NOMO-1 treated with DMSO at 0.1 percent for 48 hours (cell line): ENCODE measurements at regions not wholly inside any gene's neighbourhood (a gene's known extent, or its start where the extent isn't known, plus 50 kb on each side); places are given as distances from the start of the nearest gene placed in this dataset.
"Not testable (repeated sequence)": the region's sequence is repeated elsewhere in the genome, so short reads cannot be mapped to it uniquely, and the experiment has no call there.

Source experiments
- DNase-seq: peaks from one replicate; lab custom pipeline; 2025; ENCODE audit not compliant: unreplicated experiment; lab: John Stamatoyannopoulos, UW

GRCh38 chr3:187540847-187541246 is 129.3 kb downstream of the SST start:
- DNase-seq, result no peak

- DNase-seq, result no peak
Measured at GRCh38 chr3:187536185-187536584, 134.0 kb downstream of the SST start.

GRCh38 chr3:187533797-187534196 is 136.4 kb downstream of the SST start:
- DNase-seq, result no peak

- no peak for DNase-seq
Measured at GRCh38 chr3:187531831-187532230, 138.4 kb downstream of the SST start.

GRCh38 chr3:187522890-187523289 is 147.3 kb downstream of the SST start:
- DNase-seq, result no peak

- DNase-seq, result peak; percentile 66
Measured at GRCh38 chr3:187522293-187522692, 147.9 kb downstream of the SST start.

GRCh38 chr3:187521546-187521945 is 148.6 kb downstream of the SST start:
- peak; percentile 59 for DNase-seq

- DNase-seq, result no peak
Measured at GRCh38 chr3:187520027-187520945, 149.9 kb downstream of the SST start.

GRCh38 chr3:187519428-187519890 is 150.7 kb downstream of the SST start:
- no peak for DNase-seq

- DNase-seq, result no peak
Measured at GRCh38 chr3:187518616-187519015, 150.4 kb downstream of the RTP4 start.

- DNase-seq, result no peak
Measured at GRCh38 chr3:187518207-187518606, 150.0 kb downstream of the RTP4 start.

GRCh38 chr3:187516446-187517185 is 148.4 kb downstream of the RTP4 start:
- DNase-seq, result no peak

- DNase-seq, result no peak
Measured at GRCh38 chr3:187507905-187508304, 139.7 kb downstream of the RTP4 start.

- DNase-seq, result no peak
Measured at GRCh38 chr3:187507266-187507665, 139.1 kb downstream of the RTP4 start.

GRCh38 chr3:187504435-187504834 is 136.2 kb downstream of the RTP4 start:
- DNase-seq, result no peak

GRCh38 chr3:187498211-187498724 is 130.1 kb downstream of the RTP4 start:
- no peak for DNase-seq

GRCh38 chr3:187497052-187497451 is 128.9 kb downstream of the RTP4 start:
- no peak for DNase-seq

GRCh38 chr3:187494056-187494455 is 125.9 kb downstream of the RTP4 start:
- not testable (repeated sequence) for DNase-seq

GRCh38 chr3:187491371-187491770 is 123.2 kb downstream of the RTP4 start:
- no peak for DNase-seq

- DNase-seq, result no peak
Measured at GRCh38 chr3:187490366-187490765, 122.2 kb downstream of the RTP4 start.

GRCh38 chr3:187484547-187485295 is 116.5 kb downstream of the RTP4 start:
- no peak for DNase-seq
